GM12875 (cell line): ENCODE measurements at regions not wholly inside any gene's neighbourhood (a gene's known extent, or its start where the extent isn't known, plus 50 kb on each side); places are given as distances from the start of the nearest gene placed in this dataset.

ENCODE experiments used
- H3K4me3 ChIP-seq: one replicate; pipeline ENCODE4 v1.5.1; 2011; ENCODE audit warnings: low read depth, low read length, control low read depth
- CTCF ChIP-seq: IDR thresholded peaks from 2 replicates; pipeline ENCODE4 v1.5.1; 2011; ENCODE audit warnings: low read depth, mild to moderate bottlenecking, control low read depth, inconsistent platforms, low read length, moderate library complexity, borderline replicate concordance; ENCODE audit not compliant: insufficient read depth

- H3K4me3 ChIP-seq: no peak overlapping the region
- TF ChIP-seq CTCF: no peak
Measured at GRCh38 chr12:73452672-73453469, 1084.8 kb upstream of the ATXN7L3B start.

GRCh38 chr12:73460212-73460611 is 1077.4 kb upstream of the ATXN7L3B start:
- no peak overlapping the region for H3K4me3 ChIP-seq
- no peak for TF ChIP-seq CTCF

- TF ChIP-seq CTCF: no peak
- H3K4me3 ChIP-seq: no peak overlapping the region
Measured at GRCh38 chr12:73465106-73465505, 1072.5 kb upstream of the ATXN7L3B start.

- no peak for TF ChIP-seq CTCF
- H3K4me3 ChIP-seq: no peak overlapping the region
Measured at GRCh38 chr12:73486256-73486655, 1051.4 kb upstream of the ATXN7L3B start.

- TF ChIP-seq CTCF: no peak
- no peak overlapping the region for H3K4me3 ChIP-seq
Measured at GRCh38 chr12:73506611-73507010, 1031.0 kb upstream of the ATXN7L3B start.

GRCh38 chr12:73514672-73515071 is 1023.0 kb upstream of the ATXN7L3B start:
- H3K4me3 ChIP-seq: no peak overlapping the region
- TF ChIP-seq CTCF: 0 out of 2 replicates have a peak, but pooled peaks have one; percentile 6

GRCh38 chr12:73517859-73518258 is 1019.8 kb upstream of the ATXN7L3B start:
- no peak overlapping the region for H3K4me3 ChIP-seq
- no peak for TF ChIP-seq CTCF
